Neural progenitor cell (in vitro differentiated cells): ENCODE measurements at regions not wholly inside any gene's neighbourhood (a gene's known extent, or its start where the extent isn't known, plus 50 kb on each side); places are given as distances from the start of the nearest gene placed in this dataset.

Experiments
- CTCF ChIP-seq: fragments of 200-600 bp; sonication (generic); IDR thresholded peaks from 2 replicates; pipeline ENCODE4 v1.5.1; 2017; ENCODE audit warnings: antibody characterized with exemption, mild to moderate bottlenecking
- EZH2 ChIP-seq: fragments of 200-600 bp; sonication (generic); IDR thresholded peaks from 2 replicates; pipeline ENCODE4 v1.6.1; 2017; ENCODE audit warnings: antibody characterized with exemption, mild to moderate bottlenecking, moderate library complexity
- EZH2phosphoT487 ChIP-seq: fragments of 200-600 bp; sonication (generic); IDR thresholded peaks from 2 replicates; pipeline ENCODE4 v1.6.1; 2017; ENCODE audit warnings: antibody characterized with exemption

- TF ChIP-seq CTCF (no peak), EZH2 (no peak), EZH2phosphoT487 (no peak)
These were observed 252.6 kb upstream of the ZNF32 start for GRCh38 chr10:43901302-43901701.
